H1 (cell line): ENCODE measurements at regions not wholly inside any gene's neighbourhood (a gene's known extent, or its start where the extent isn't known, plus 50 kb on each side); places are given as distances from the start of the nearest gene placed in this dataset.

ENCODE experiments used
- ASH2L ChIP-seq: fragments of 200-600, 300-600 bp; sonication (generic); IDR thresholded peaks from one replicate; pipeline ENCODE4 v1.7.1; 2017; ENCODE audit warnings: low read length
- BCL11A ChIP-seq, 2 experiments: IDR thresholded peaks; one replicate each; pipeline ENCODE4 v1.6.1; 2011; ENCODE audit warnings: low read depth in 2 of 2, low read length in 2 of 2, mild to moderate bottlenecking in 2 of 2
- CBX5 ChIP-seq: fragments of 300-800, 300-1000 bp; sonication (generic); IDR thresholded peaks from 2 replicates; pipeline ENCODE4 v1.7.1; 2016; ENCODE audit warnings: antibody characterized with exemption, low read length, low read depth
- CHD7 ChIP-seq: fragments of 300-600 bp; sonication (generic); IDR thresholded peaks from 2 replicates; pipeline ENCODE4 v1.7.1; 2012; ENCODE audit warnings: low read length, moderate library complexity, mild to moderate bottlenecking, inconsistent platforms; ENCODE audit not compliant: insufficient replicate concordance
- CREB1 ChIP-seq: IDR thresholded peaks from 2 replicates; pipeline ENCODE4 v1.6.1; 2012; ENCODE audit warnings: inconsistent platforms
- FOSL1 ChIP-seq: IDR thresholded peaks from 2 replicates; pipeline ENCODE4 v1.6.1; 2011; ENCODE audit warnings: mild to moderate bottlenecking, low read depth, low read length, moderate library complexity; ENCODE audit not compliant: insufficient read depth
- KDM5A ChIP-seq: fragments of 200-600 bp; IDR thresholded peaks from 2 replicates; pipeline ENCODE4 v1.7.1; 2012; ENCODE audit warnings: mild to moderate bottlenecking, low read length, inconsistent platforms, mixed read lengths
- POLR2AphosphoS5 ChIP-seq: IDR thresholded peaks from 2 replicates; pipeline ENCODE4 v1.6.1; 2011; ENCODE audit warnings: low read depth, low read length
- POU5F1 ChIP-seq: IDR thresholded peaks from 2 replicates; pipeline ENCODE4 v1.6.1; 2011; ENCODE audit warnings: low read depth, mild to moderate bottlenecking, low read length, moderate library complexity
- RAD21 ChIP-seq, 2 experiments: IDR thresholded peaks in 1 of 2; conservative IDR thresholded peaks in 1 of 2; 2 replicates each; pipeline ENCODE4 v1.6.1; 2011; ENCODE audit warnings: low read depth in 2 of 2, low read length in 2 of 2, improper control_type of control experiment in 1 of 2, inconsistent platforms in 1 of 2, mild to moderate bottlenecking in 1 of 2, moderate library complexity in 1 of 2
- RXRA ChIP-seq: IDR thresholded peaks from 2 replicates; pipeline ENCODE4 v1.6.1; 2011; ENCODE audit warnings: low read depth, mild to moderate bottlenecking, low read length, moderate library complexity; ENCODE audit not compliant: insufficient read depth
- SUZ12 ChIP-seq: fragments of 200-600 bp; sonication (generic); IDR thresholded peaks from 2 replicates; pipeline ENCODE4 v1.6.1; 2012; ENCODE audit warnings: mild to moderate bottlenecking, inconsistent platforms, low read length, moderate library complexity, mixed read lengths
- TCF12 ChIP-seq: IDR thresholded peaks from 2 replicates; pipeline ENCODE4 v1.6.1; 2011; ENCODE audit warnings: low read depth, mild to moderate bottlenecking, low read length

- TF ChIP-seq CHD7: no peak
- TF ChIP-seq BCL11A (IDR thresholded peaks at IDR 0.05; ENCODE audit: low read depth in 2 of 2, low read length in 2 of 2): no peak
- no peak for TF ChIP-seq ASH2L
- no peak for TF ChIP-seq FOSL1
- no peak for TF ChIP-seq KDM5A
- no peak for TF ChIP-seq TCF12
- TF ChIP-seq RXRA: no peak
- no peak for TF ChIP-seq CBX5
- no peak for TF ChIP-seq POU5F1
- no peak for TF ChIP-seq RAD21 (IDR thresholded peaks at IDR 0.05 in 1 of 2, conservative IDR thresholded peaks at IDR 0.05 in 1 of 2; ENCODE audit: low read depth in 2 of 2, low read length in 2 of 2)
- TF ChIP-seq SUZ12: no peak
- TF ChIP-seq POLR2AphosphoS5: no peak
- TF ChIP-seq CREB1: no peak
Measured at GRCh38 chr2:21376864-21377263, 253.1 kb downstream of the TDRD15 start (continued).
